ENCODE measurements at regions not wholly inside any gene's neighbourhood (a gene's known extent, or its start where the extent isn't known, plus 50 kb on each side); places are given as distances from the start of the nearest gene placed in this dataset.

DNA sequence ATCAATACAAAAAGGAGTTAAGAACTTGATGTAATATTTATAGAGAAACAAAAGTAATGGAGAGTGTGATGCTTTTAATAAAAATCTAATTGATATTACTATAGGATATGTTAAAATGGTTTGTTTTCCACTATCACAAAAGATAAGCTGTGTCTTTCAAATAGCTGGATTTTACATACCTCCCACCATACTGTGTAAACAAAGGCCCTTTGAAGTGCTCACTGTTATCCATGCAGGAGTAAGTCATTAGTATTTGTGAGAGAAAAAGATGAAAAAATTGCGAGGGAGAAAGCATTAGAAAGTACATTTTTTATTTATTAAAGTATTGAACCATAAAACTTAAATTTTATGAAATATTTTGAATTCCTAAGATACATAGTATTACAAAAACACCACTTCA is 733.0 kb downstream of the GRIK2 start:
- Mint-ChIP-seq H3K4me1 (ENCODE audit: low read depth) (peaks cover 6% of the 10 kb centered on the region), H3K27me3 (no peaks in the 10 kb centered on the region)

DNA sequence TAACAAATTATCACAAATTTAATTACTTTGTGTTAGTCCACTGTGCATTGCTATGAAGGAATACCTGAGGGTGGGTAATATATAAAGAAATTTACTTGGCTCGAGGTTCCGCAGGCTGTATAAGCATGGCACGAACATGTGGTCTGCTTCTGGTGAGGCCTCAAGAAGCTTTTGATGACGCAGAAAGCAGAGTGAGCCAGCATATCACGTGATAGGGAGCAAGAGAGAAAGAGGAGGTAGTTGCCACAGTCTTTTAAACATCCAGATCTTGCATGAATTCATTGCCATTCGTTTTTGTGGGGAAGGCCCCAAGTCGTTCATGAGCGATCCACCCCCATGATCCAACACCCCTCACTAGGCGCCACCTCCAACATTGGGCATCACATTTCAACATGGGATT is 733.7 kb downstream of the GRIK2 start:
- H3K4me3 Mint-ChIP-seq (ENCODE audit: low read depth): no peak overlapping the region
- TF ChIP-seq, protein P1, sequence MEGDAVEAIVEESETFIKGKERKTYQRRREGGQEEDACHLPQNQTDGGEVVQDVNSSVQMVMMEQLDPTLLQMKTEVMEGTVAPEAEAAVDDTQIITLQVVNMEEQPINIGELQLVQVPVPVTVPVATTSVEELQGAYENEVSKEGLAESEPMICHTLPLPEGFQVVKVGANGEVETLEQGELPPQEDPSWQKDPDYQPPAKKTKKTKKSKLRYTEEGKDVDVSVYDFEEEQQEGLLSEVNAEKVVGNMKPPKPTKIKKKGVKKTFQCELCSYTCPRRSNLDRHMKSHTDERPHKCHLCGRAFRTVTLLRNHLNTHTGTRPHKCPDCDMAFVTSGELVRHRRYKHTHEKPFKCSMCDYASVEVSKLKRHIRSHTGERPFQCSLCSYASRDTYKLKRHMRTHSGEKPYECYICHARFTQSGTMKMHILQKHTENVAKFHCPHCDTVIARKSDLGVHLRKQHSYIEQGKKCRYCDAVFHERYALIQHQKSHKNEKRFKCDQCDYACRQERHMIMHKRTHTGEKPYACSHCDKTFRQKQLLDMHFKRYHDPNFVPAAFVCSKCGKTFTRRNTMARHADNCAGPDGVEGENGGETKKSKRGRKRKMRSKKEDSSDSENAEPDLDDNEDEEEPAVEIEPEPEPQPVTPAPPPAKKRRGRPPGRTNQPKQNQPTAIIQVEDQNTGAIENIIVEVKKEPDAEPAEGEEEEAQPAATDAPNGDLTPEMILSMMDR (IDR thresholded peaks at IDR 0.05; ENCODE audit: unreplicated experiment): no peak
- H3K9me3 Mint-ChIP-seq (ENCODE audit: low read depth): no peaks in the 10 kb centered on the region
- H3K4me1 Mint-ChIP-seq (ENCODE audit: low read depth): peaks cover 6% of the 10 kb centered on the region
- DNase-seq (ENCODE audit: low spot score, unreplicated experiment): no peak
- no peak overlapping the region for H3K27ac Mint-ChIP-seq
- H3K36me3 Mint-ChIP-seq (ENCODE audit: insufficient read depth): no peaks in the 10 kb centered on the region
- H3K27me3 Mint-ChIP-seq: no peaks in the 10 kb centered on the region

More for the DNA sequence above, 733.0 kb downstream of the GRIK2 start:
- Mint-ChIP-seq H3K9me3 (ENCODE audit: low read depth) (no peaks in the 10 kb centered on the region), H3K4me3 (ENCODE audit: low read depth) (no peak overlapping the region), H3K36me3 (ENCODE audit: insufficient read depth) (no peaks in the 10 kb centered on the region), H3K27ac (no peak overlapping the region)
- no peak for DNase-seq (ENCODE audit: low spot score, unreplicated experiment)
- TF ChIP-seq, protein P1 (IDR thresholded peaks at IDR 0.05; ENCODE audit: unreplicated experiment): no peak

DNA sequence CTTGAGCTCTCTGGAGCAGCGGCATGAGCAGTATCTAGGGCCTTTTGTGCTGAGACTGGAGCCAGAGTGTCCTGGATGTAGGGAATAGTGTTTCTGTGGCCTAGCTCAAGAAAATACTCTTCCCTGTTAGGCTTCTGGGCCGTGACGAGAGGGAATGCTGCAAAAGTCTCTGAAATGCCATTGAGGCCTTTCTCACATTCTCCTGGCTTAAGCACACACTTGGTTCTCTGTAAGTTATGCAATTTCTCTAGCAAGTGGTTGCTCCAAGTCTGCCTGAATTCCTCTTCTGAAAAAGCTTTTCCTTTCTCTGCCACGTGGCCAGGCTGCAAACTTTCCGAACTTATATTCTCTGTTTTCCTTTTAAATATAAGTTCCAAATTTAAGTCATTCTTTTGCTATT is 744.4 kb downstream of the GRIK2 start:
- Mint-ChIP-seq H3K9me3 (ENCODE audit: low read depth) (no peaks in the 10 kb centered on the region), H3K27me3 (no peaks in the 10 kb centered on the region), H3K36me3 (ENCODE audit: insufficient read depth) (no peaks in the 10 kb centered on the region), H3K4me3 (ENCODE audit: low read depth) (no peak overlapping the region), H3K27ac (no peak overlapping the region), H3K4me1 (ENCODE audit: low read depth) (no peaks in the 10 kb centered on the region)
- TF ChIP-seq, protein P1 (IDR thresholded peaks at IDR 0.05; ENCODE audit: unreplicated experiment): no peak
- no peak for DNase-seq (ENCODE audit: low spot score, unreplicated experiment)

DNA sequence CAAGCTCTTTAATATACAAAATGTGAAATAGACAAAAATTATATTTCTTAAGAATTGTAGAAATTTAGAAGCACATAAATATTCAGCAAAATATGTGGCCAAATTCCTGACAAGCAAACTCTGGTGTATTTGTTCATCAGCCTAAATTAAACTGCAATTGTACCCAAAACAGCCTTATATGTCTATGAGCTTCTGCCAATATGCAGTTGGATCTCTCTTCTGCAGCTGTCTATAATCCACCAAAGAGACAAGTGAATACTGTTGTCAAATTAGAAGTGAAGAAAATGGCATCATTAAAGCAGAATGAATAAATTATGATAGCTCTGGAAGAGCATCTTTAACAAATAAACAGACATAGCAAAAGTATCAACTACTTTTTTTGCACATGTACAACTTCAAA is 755.7 kb downstream of the GRIK2 start:
- TF ChIP-seq, protein P1 (IDR thresholded peaks at IDR 0.05; ENCODE audit: unreplicated experiment): no peak
- no peaks in the 10 kb centered on the region for H3K36me3 Mint-ChIP-seq (ENCODE audit: insufficient read depth)
- no peak overlapping the region for H3K27ac Mint-ChIP-seq
- no peaks in the 10 kb centered on the region for H3K4me1 Mint-ChIP-seq (ENCODE audit: low read depth)
- no peak overlapping the region for H3K4me3 Mint-ChIP-seq (ENCODE audit: low read depth)
- peaks cover 4% of the 10 kb centered on the region for H3K9me3 Mint-ChIP-seq (ENCODE audit: low read depth)
- DNase-seq (ENCODE audit: low spot score, unreplicated experiment): no peak
- H3K27me3 Mint-ChIP-seq: no peaks in the 10 kb centered on the region

DNA sequence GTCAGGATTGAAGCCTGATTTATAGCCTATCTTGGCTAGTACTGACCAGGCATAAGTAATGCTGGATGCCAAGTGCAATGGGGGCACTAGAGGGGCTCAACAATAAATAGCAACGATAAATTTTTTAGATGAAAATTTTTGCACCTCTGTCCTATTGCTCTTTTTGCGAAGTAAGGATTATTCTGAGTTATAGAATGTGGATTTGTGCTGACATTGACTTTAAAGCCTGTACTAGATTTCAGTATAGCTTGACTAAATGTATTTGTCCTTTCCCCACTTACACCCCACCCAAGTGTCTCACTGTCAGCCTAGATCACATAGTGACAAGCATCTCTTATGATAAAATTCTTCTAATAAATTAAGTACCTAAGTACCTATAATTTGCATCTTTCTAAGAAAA is 757.0 kb downstream of the GRIK2 start:
- peaks cover 4% of the 10 kb centered on the region for H3K9me3 Mint-ChIP-seq (ENCODE audit: low read depth)
- TF ChIP-seq, protein P1 (IDR thresholded peaks at IDR 0.05; ENCODE audit: unreplicated experiment): no peak
- no peak overlapping the region for H3K4me3 Mint-ChIP-seq (ENCODE audit: low read depth)
- H3K27ac Mint-ChIP-seq: no peak overlapping the region
- no peaks in the 10 kb centered on the region for H3K4me1 Mint-ChIP-seq (ENCODE audit: low read depth)
- no peaks in the 10 kb centered on the region for H3K36me3 Mint-ChIP-seq (ENCODE audit: insufficient read depth)
- no peak for DNase-seq (ENCODE audit: low spot score, unreplicated experiment)
- no peaks in the 10 kb centered on the region for H3K27me3 Mint-ChIP-seq
